Central memory CD8-positive, alpha-beta T cell (primary cell): ENCODE measurements at regions not wholly inside any gene's neighbourhood (a gene's known extent, or its start where the extent isn't known, plus 50 kb on each side); places are given as distances from the start of the nearest gene placed in this dataset.
"Not testable (repeated sequence)": the region's sequence is repeated elsewhere in the genome, so short reads cannot be mapped to it uniquely, and the experiment has no call there.

Experiments used
- ATAC-seq: fragments of 150-1000 bp; cut with Tn5 transposase; replicated peaks from 2 replicates; pipeline ENCODE4 v1.10.0; 2022; ENCODE audit warnings: mild to moderate bottlenecking, moderate FRiP score, moderate number of reproducible peaks; ENCODE audit not compliant: poor library complexity, severe bottlenecking; ENCODE audit errors: extremely low read depth
- DNase-seq, 2 donors: peaks; one replicate each; pipeline ENCODE4 v3.0.0; 2021; ENCODE audit warnings: low spot score in 2 of 2
- H3K27ac Mint-ChIP-seq: one replicate; pipeline ENCODE4 v1.8.0; 2022; ENCODE audit warnings: low read depth, mild to moderate bottlenecking, moderate library complexity, mixed read lengths
- H3K27me3 Mint-ChIP-seq: one replicate; pipeline ENCODE4 v1.8.0; 2022; ENCODE audit warnings: mixed read lengths
- H3K36me3 Mint-ChIP-seq: one replicate; pipeline ENCODE4 v1.8.0; 2022; ENCODE audit warnings: mild to moderate bottlenecking, moderate library complexity, mixed read lengths; ENCODE audit not compliant: insufficient read depth
- H3K4me1 Mint-ChIP-seq: one replicate; pipeline ENCODE4 v1.8.0; 2022; ENCODE audit warnings: mixed read lengths
- H3K4me3 Mint-ChIP-seq: one replicate; pipeline ENCODE4 v1.8.0; 2022; ENCODE audit warnings: mild to moderate bottlenecking, moderate library complexity, mixed read lengths
- H3K9me3 Mint-ChIP-seq: one replicate; pipeline ENCODE4 v1.8.0; 2022; ENCODE audit warnings: mixed read lengths

DNA sequence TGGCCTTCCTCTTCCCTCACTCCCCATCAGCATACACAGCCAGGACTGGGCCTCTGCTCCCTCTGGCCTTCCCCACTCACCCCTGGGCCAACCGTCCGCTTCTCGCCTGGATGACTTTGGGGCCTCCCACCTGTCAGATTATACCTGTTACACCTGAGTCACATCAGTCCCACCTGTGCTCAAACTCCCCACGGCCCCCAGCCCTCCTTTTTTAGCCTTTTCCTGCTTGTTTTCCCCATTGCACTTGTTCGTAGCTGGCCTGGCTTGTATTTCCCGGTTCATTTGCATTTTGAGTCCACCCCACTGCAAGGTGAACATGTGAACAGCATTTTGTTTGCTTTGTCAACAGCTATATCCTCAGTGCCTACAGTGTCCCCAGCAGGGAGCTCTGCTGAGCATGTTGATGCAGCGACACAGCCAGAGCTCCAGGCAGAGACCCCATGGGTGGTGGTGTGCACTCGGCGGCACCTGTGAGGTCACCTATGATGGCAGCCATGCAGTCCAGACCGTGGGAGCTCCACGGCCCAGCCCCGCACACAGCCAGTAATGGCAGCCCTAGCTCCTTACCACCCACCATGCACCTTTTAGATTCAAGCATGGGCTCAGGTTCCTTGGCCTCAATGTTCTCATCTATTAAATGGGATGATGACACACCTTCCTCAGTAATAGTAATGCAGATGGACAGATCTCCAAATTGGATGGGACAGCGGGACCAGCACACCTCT, 276.4 kb upstream of the HS6ST1 start:
- no peak for DNase-seq
- peaks cover 29% of the 10 kb centered on the region for H3K27me3 Mint-ChIP-seq
- H3K27ac Mint-ChIP-seq: no peak overlapping the region

DNA sequence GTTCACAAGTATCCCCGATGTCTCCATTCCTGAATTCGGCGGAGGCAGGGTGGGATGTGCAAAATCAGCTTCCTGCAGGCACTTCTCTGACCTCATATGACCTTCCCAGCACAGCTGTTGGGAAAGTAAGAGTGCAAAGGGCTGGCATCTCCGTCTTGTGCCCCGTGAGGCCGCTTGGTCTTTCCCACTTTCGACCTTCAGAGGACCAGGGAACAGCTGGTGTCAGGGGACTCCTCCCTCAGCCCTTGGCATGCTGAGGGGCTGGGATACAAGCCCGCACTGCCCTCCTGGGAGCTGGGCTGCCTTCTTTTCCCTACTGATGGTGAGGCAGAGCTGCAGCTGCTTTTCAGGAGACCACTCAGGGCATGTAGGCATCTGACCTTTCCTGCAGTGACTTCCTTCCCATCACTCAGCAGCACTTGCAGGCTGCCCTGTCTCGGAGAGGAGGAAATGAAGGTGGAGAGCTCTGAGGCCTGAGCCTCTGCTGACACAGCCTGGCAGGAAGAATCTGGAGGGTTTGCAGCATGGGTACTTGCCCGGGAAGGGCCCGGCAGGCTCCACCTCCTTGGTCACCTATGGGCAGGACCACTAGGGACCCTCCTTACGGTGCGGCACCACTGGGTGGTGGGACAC, 277.2 kb upstream of the HS6ST1 start:
- DNase-seq: no peak
- Mint-ChIP-seq H3K9me3 (no peaks in the 10 kb centered on the region), H3K4me3 (no peak overlapping the region), H3K27me3 (peaks cover 21% of the 10 kb centered on the region), H3K27ac (no peak overlapping the region), H3K36me3 (no peaks in the 10 kb centered on the region), H3K4me1 (no peaks in the 10 kb centered on the region)
- no peak for ATAC-seq

More for the DNA sequence above, 276.4 kb upstream of the HS6ST1 start:
- Mint-ChIP-seq H3K4me3 (no peak overlapping the region), H3K9me3 (no peaks in the 10 kb centered on the region), H3K4me1 (no peaks in the 10 kb centered on the region), H3K36me3 (no peaks in the 10 kb centered on the region)
- no peak for ATAC-seq

DNA sequence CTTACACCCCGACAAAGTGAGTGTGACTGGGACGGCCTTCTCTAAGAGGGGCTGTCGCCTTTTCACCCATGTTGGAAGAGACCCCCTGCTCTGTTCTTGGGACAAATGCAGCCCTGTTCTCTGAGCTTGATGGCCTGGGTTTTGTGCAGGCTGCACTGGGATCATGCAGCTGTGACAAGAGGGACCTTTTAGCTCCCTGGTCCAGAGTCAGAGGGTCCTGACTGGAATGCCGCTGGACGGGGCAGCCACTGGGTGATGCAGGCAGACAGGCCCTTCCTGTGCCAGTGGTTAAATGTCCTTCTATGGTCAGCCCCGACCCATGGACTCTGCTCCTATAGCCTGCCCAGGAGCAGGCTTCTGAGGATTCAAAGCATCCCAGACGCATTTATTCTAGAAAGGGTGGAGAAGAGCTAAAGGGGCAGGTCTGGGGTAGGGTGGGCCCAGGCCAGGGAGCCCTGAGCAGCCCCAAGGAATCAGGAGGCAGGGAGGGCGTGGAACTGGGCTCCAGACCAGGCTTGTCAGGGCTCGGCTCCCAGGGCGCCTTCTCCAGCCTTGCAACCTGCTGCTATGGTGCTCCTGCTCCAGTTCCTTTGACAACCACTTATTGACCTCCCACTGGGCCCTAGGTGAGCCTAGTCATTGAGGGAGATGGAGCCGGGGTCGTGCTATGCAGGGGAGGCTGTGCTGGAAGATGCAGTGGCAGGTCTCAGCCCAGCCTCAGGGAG, 277.9 kb upstream of the HS6ST1 start:
- H3K27ac Mint-ChIP-seq: no peak overlapping the region
- H3K27me3 Mint-ChIP-seq: peaks cover 14% of the 10 kb centered on the region
- DNase-seq (no peak), ATAC-seq (no peak)
- no peaks in the 10 kb centered on the region for H3K9me3 Mint-ChIP-seq
- no peaks in the 10 kb centered on the region for H3K36me3 Mint-ChIP-seq
- H3K4me1 Mint-ChIP-seq: no peaks in the 10 kb centered on the region
- H3K4me3 Mint-ChIP-seq: no peak overlapping the region

DNA sequence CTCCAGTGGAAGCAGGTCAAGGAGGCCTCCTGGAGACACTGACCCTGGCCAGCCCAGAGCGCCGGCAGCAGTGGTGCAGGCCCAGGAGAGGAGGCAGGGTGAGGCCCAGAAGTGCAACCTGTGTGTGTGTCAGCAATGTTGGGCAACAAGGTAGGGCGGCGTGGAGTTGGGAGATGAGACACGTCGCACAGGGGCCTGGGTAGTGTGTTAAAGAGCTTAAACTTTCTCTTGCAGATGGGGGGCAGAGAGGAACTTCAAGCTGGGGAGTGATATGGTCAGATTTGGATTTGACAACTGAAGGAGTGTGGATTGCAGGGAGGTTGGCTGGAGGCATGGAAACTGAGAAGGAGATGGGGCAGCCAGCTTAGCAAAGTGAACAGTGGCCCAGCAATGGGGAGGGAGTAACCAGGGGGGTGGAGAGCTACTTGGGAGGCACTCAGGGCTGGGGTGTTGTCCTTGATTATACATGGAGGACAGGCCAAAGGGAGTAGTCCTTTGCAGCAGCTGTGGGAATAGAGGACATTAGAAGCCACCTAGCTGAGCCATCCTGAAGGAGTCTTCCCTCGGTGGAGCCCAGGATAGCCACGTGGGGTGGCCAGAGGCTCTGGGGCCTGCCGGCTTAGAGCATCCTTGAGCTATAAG, 278.6 kb upstream of the HS6ST1 start:
- Mint-ChIP-seq H3K4me1 (no peaks in the 10 kb centered on the region), H3K27me3 (peaks cover 8% of the 10 kb centered on the region), H3K36me3 (no peaks in the 10 kb centered on the region), H3K4me3 (no peak overlapping the region), H3K27ac (no peak overlapping the region), H3K9me3 (no peaks in the 10 kb centered on the region)
- DNase-seq (no peak), ATAC-seq (no peak)

DNA sequence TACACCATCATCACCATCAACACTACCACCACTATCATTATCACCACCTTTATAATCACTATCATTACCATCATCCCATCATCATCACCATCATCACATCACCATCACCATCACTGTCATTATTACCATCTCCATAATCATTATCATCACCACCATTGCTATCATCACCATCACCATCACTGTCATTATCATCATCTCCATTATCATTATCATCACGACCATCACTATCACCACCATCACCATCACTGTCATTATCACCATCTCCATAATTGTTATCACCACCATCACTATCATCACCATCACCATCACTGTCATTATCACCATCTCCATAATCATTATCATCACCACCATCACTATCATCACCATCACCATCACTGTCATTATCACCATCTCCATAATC, 279.6 kb upstream of the HS6ST1 start:
- not testable (repeated sequence) for DNase-seq, H3K9me3 Mint-ChIP-seq, H3K4me1 Mint-ChIP-seq, ATAC-seq, H3K27ac Mint-ChIP-seq, H3K4me3 Mint-ChIP-seq, H3K36me3 Mint-ChIP-seq, H3K27me3 Mint-ChIP-seq

DNA sequence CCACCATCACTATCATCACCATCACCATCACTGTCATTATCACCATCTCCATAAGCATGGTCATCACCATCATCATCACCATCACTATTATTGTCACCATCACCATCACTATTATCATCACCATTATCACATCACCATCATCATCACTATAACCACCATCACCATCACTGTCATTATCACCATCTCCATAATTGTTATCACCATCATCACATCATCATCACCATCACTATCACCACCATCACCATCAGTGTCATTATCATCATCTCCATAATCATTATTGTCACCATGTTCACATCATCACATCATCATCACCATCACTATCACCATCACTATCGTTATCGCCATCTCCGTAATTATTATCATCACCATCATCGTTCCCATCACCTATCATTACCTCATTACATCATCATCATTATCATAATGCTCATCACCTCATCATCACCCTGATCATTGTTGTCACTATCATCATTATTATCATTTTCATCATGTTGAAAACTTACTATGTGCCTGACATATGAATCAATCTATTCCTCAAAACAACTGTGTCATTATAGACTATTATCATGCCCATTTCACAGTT, 280.3 kb upstream of the HS6ST1 start:
- H3K27ac Mint-ChIP-seq: no peak overlapping the region
- no peaks in the 10 kb centered on the region for H3K36me3 Mint-ChIP-seq
- H3K27me3 Mint-ChIP-seq: no peaks in the 10 kb centered on the region
- no peaks in the 10 kb centered on the region for H3K4me1 Mint-ChIP-seq
- no peaks in the 10 kb centered on the region for H3K9me3 Mint-ChIP-seq
- no peak overlapping the region for H3K4me3 Mint-ChIP-seq
- ATAC-seq (no peak), DNase-seq (no peak)

DNA sequence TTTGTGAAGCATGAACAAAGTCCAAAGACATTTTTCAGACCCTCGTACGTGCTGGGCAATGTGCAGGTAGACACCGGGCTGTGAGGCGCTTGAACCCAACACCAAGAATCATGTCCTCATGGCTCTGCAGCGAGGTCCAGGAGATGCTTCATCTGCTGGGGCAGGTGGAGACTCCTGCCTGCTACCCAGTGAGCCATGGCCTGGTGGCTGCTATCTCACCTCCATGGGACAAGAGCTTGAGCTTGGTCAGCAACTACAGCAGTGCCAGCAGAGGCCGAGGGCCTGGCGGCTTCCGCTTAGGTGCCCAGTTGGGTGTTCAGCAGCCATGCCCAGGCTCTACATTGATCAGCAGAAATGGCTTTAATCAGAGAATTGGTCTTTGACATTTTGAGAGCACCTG, 281.0 kb upstream of the HS6ST1 start:
- DNase-seq: no peak
- Mint-ChIP-seq H3K4me1 (no peaks in the 10 kb centered on the region), H3K27me3 (no peaks in the 10 kb centered on the region), H3K36me3 (no peaks in the 10 kb centered on the region), H3K4me3 (no peak overlapping the region), H3K27ac (no peak overlapping the region), H3K9me3 (no peaks in the 10 kb centered on the region)
- ATAC-seq: no peak

DNA sequence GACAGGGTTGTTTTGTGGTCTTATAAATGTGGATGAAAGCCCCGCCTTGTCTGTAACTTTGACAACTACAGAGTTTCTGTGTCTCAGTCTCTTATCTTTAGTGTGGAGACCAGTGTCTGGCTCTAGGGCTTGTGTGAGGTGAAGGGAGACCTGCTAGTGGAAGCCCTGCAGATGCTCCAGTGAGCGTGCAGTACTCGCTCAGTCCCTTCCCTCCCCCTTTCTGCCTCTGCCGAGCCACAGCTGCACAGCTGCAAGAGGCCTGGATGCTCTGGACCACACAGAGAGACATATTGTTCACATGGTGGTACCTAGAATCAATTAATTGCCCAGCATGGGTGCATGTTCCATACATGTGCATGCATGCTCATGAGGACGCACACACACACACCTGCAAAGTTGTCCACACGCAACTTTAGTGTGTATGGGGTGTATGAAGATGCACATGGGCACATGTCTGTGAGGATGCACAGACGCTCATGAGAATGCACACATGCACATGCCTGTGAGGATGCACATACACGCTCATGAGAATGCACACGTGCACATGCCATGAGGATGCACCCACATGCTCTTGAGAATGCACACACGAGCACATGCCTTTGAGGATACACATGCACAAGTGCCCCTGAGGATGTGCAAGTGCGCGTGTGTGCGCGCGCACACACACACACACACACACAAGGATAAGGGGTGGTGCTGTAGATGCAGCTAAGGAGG, 282.1 kb upstream of the HS6ST1 start:
- Mint-ChIP-seq H3K4me3 (no peak overlapping the region), H3K36me3 (no peaks in the 10 kb centered on the region), H3K9me3 (no peaks in the 10 kb centered on the region), H3K4me1 (no peaks in the 10 kb centered on the region), H3K27me3 (no peaks in the 10 kb centered on the region), H3K27ac (no peak overlapping the region)
- DNase-seq: no peak
- no peak for ATAC-seq

DNA sequence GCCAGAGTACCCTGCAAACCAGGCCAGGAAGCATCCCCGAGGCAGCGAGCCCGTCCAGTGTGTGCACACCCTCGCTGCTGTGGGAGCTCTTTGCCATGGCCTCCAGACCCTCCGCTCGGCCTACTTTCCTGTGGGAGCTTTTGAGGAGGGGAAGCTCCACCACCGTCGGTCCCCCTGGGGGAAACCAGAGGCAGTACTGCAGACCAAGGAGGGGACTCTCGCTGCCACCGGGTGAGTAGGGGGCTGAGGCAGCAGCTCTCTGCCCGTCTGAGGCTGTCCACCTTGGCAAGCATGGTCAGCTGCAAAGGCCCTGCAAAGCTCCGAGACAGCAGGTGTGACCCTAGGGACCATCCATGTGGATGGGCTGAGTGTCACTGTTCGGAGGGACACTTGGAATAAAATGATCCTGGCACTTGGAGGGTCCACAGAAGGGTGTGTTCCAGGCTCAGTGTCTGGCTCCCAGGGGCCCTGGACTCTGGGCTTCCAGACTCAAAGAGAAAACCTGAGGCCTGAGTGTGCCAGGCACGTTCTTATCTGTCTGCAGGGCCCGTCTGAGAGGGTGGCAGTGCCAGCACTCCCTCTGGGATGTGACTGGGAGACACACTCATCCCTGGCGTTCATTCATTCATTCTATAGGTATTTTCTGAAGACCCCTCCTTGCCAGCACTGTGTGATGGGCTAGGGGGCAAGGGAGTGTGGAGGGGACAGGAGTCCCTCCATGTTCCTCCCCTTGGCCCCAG, 282.8 kb upstream of the HS6ST1 start:
- Mint-ChIP-seq H3K4me3 (no peak overlapping the region), H3K9me3 (no peaks in the 10 kb centered on the region), H3K27ac (no peak overlapping the region), H3K36me3 (no peaks in the 10 kb centered on the region), H3K4me1 (no peaks in the 10 kb centered on the region), H3K27me3 (no peaks in the 10 kb centered on the region)
- DNase-seq (no peak), ATAC-seq (no peak)

DNA sequence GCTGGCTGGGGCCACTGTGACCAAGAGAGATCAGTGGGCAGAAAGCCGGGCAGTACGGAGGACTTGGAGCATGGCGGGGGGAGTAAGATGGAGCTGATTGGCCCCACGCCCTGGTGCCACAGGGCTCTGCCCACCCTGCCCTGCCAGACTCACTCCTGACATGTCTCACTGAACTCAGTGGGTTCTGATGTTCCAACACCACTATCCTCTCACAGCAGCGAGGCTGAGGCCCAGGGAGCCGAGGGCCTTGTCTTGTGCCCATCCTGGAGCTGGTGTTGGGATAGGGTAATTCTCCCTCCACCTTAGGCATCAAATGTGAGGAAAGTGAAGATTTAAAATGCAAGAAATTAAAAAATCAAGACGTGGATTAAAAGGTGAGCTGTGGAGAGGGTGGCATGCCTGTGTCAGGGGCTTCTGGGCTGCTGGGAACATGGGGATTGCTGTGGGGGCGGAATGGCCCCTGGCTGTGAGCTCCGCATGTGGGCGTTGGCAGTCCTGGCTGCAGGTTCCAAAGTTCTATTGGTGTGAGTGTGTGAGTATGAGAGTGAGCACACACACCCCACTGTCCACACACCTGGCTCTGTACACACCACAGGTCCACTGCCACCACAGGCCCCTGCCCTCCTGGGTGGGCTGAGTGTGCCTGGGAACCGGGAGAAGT, 283.5 kb upstream of the HS6ST1 start:
- DNase-seq (no peak), ATAC-seq (no peak)
- Mint-ChIP-seq H3K9me3 (no peaks in the 10 kb centered on the region), H3K27ac (no peak overlapping the region), H3K36me3 (no peaks in the 10 kb centered on the region), H3K4me3 (no peak overlapping the region), H3K4me1 (no peaks in the 10 kb centered on the region), H3K27me3 (no peaks in the 10 kb centered on the region)

DNA sequence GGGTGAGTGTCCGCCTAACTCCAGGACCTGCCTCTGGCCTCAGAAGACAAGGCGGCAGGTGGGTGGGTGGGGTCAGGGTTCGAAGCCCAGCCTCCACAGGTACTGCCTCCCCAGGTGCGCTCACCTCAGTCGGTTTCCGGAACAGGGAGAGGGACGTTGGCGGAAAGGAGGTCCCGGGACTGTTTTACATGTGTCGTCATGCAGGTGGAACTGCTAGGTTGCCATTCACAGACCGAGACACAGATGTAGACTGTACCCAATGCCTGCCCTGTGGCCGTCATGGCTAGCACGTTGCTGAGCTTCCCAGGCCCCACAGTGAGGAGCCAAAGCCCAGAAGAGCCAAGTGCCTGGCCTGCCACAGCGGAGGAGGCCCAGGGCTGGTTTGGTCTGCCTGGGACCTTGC, 284.0 kb upstream of the HS6ST1 start:
- DNase-seq (no peak), ATAC-seq (no peak)
- H3K27me3 Mint-ChIP-seq: no peaks in the 10 kb centered on the region
- no peaks in the 10 kb centered on the region for H3K36me3 Mint-ChIP-seq
- H3K4me3 Mint-ChIP-seq: no peak overlapping the region
- H3K27ac Mint-ChIP-seq: no peak overlapping the region
- no peaks in the 10 kb centered on the region for H3K9me3 Mint-ChIP-seq
- H3K4me1 Mint-ChIP-seq: no peaks in the 10 kb centered on the region
